GM21723 (cell line): ENCODE measurements at regions not wholly inside any gene's neighbourhood (a gene's known extent, or its start where the extent isn't known, plus 50 kb on each side); places are given as distances from the start of the nearest gene placed in this dataset.
"Not testable (repeated sequence)": the region's sequence is repeated elsewhere in the genome, so short reads cannot be mapped to it uniquely, and the experiment has no call there.

ENCODE experiments used
- ATAC-seq: cut with Tn5 transposase; IDR thresholded peaks from one replicate; pipeline ENCODE4 v1.9.1; 2021; ENCODE audit warnings: mild to moderate bottlenecking, moderate library complexity; ENCODE audit not compliant: unreplicated experiment

GRCh38 chr5:117133198-117133597, 558.6 kb upstream of the SEMA6A start:
- ATAC-seq: no peak

GRCh38 chr5:117131876-117132275, 557.3 kb upstream of the SEMA6A start:
- no peak for ATAC-seq

GRCh38 chr5:117131048-117131679, 556.5 kb upstream of the SEMA6A start:
- peak; percentile 94 for ATAC-seq

GRCh38 chr5:117118499-117118898, 543.9 kb upstream of the SEMA6A start:
- ATAC-seq: no peak

- not testable (repeated sequence) for ATAC-seq
These were observed 542.7 kb upstream of the SEMA6A start for GRCh38 chr5:117117314-117117713.

GRCh38 chr5:117110548-117110947, 535.9 kb upstream of the SEMA6A start:
- no peak for ATAC-seq

- ATAC-seq: no peak
These were observed 533.2 kb upstream of the SEMA6A start for GRCh38 chr5:117107859-117108258.

- no peak for ATAC-seq
These were observed 529.1 kb upstream of the SEMA6A start for GRCh38 chr5:117103703-117104102.

- no peak for ATAC-seq
These were observed 528.0 kb upstream of the SEMA6A start for GRCh38 chr5:117102591-117102990.

GRCh38 chr5:117100176-117100575, 525.6 kb upstream of the SEMA6A start:
- no peak for ATAC-seq

- ATAC-seq: no peak
These were observed 523.5 kb upstream of the SEMA6A start for GRCh38 chr5:117098094-117098493.

GRCh38 chr5:117095346-117096332, 521.0 kb upstream of the SEMA6A start:
- ATAC-seq: no peak

- ATAC-seq: no peak
These were observed 519.6 kb upstream of the SEMA6A start for GRCh38 chr5:117094114-117094815.

GRCh38 chr5:117093653-117094052, 519.0 kb upstream of the SEMA6A start:
- no peak for ATAC-seq

GRCh38 chr5:117089001-117089400, 514.4 kb upstream of the SEMA6A start:
- ATAC-seq: no peak

- no peak for ATAC-seq
These were observed 513.6 kb upstream of the SEMA6A start for GRCh38 chr5:117088176-117088575.

- ATAC-seq: no peak
These were observed 509.4 kb upstream of the SEMA6A start for GRCh38 chr5:117084067-117084466.

GRCh38 chr5:117082977-117083376, 508.4 kb upstream of the SEMA6A start:
- ATAC-seq: no peak

GRCh38 chr5:117077142-117077541, 502.5 kb upstream of the SEMA6A start:
- ATAC-seq: no peak

- no peak for ATAC-seq
These were observed 497.8 kb upstream of the SEMA6A start for GRCh38 chr5:117072439-117072838.

- ATAC-seq: no peak
These were observed 491.2 kb upstream of the SEMA6A start for GRCh38 chr5:117065800-117066199.
